Mammary epithelial cell (primary cell): ENCODE measurements at regions not wholly inside any gene's neighbourhood (a gene's known extent, or its start where the extent isn't known, plus 50 kb on each side); places are given as distances from the start of the nearest gene placed in this dataset.

Experiments
- EZH2 ChIP-seq: IDR thresholded peaks from 2 replicates; pipeline ENCODE4 v1.6.1; 2012; ENCODE audit warnings: low read length, inconsistent platforms, borderline replicate concordance
- TF ChIP-seq, protein P1 (sequence below), 2 donors: IDR thresholded peaks in 1 of 2; conservative IDR thresholded peaks in 1 of 2; 2 replicates each; pipeline ENCODE4 v1.5.1; 2011 to 2012; ENCODE audit warnings: inconsistent platforms in 2 of 2, low read length in 2 of 2, mild to moderate bottlenecking in 2 of 2, control low read depth in 1 of 2, low read depth in 1 of 2; ENCODE audit not compliant: insufficient read depth in 1 of 2; ENCODE audit errors: extremely low read depth in 1 of 2

GRCh38 chr7:68622500-68622899, 975.8 kb upstream of the AUTS2 start:
- TF ChIP-seq, protein P1, sequence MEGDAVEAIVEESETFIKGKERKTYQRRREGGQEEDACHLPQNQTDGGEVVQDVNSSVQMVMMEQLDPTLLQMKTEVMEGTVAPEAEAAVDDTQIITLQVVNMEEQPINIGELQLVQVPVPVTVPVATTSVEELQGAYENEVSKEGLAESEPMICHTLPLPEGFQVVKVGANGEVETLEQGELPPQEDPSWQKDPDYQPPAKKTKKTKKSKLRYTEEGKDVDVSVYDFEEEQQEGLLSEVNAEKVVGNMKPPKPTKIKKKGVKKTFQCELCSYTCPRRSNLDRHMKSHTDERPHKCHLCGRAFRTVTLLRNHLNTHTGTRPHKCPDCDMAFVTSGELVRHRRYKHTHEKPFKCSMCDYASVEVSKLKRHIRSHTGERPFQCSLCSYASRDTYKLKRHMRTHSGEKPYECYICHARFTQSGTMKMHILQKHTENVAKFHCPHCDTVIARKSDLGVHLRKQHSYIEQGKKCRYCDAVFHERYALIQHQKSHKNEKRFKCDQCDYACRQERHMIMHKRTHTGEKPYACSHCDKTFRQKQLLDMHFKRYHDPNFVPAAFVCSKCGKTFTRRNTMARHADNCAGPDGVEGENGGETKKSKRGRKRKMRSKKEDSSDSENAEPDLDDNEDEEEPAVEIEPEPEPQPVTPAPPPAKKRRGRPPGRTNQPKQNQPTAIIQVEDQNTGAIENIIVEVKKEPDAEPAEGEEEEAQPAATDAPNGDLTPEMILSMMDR (conservative IDR thresholded peaks at IDR 0.05 in 1 of 2, IDR thresholded peaks at IDR 0.05 in 1 of 2; ENCODE audit: extremely low read depth in 1 of 2, insufficient read depth in 1 of 2, low read depth in 1 of 2, low read length in 2 of 2): no peak
- no peak for TF ChIP-seq EZH2
